Gastroesophageal sphincter (tissue), 4 donors: ENCODE measurements at regions not wholly inside any gene's neighbourhood (a gene's known extent, or its start where the extent isn't known, plus 50 kb on each side); places are given as distances from the start of the nearest gene placed in this dataset.
A peak's percentile ranks its signal among the peaks of the same experiment; 100 is the strongest.

ENCODE experiments used
- ATAC-seq: fragments of 150-250 bp; one replicate; pipeline ENCODE4 v1.9.1; 2016; ENCODE audit warnings: mild to moderate bottlenecking, moderate library complexity
- H3K27ac ChIP-seq, 4 donors: fragments of 200-600 bp; sonication (generic) in 3 of 4; 1 replicate in 3 of 4; 2 replicates in 1 of 4; pipeline ENCODE4 v1.5.1; 2016 to 2019
- H3K27me3 ChIP-seq: fragments of 200-600 bp; sonication (generic); one replicate; pipeline ENCODE4 v1.5.1; 2019
- H3K36me3 ChIP-seq, 2 donors: fragments of 200-600 bp; sonication (generic); one replicate each; pipeline ENCODE4 v1.5.1; 2019; ENCODE audit warnings: control low read depth in 1 of 2
- H3K4me1 ChIP-seq, 3 donors: fragments of 200-600 bp; sonication (generic); 1 replicate in 2 of 3; 2 replicates in 1 of 3; pipeline ENCODE4 v1.5.1; 2016 to 2019; ENCODE audit warnings: control low read depth in 2 of 3
- H3K4me3 ChIP-seq, 2 donors: fragments of 200-600 bp; sonication (generic); one replicate each; pipeline ENCODE4 v1.5.1; 2019; ENCODE audit warnings: mild to moderate bottlenecking in 1 of 2, moderate library complexity in 1 of 2
- H3K9me3 ChIP-seq, 3 donors: fragments of 200-600 bp; sonication (generic); one replicate each; pipeline ENCODE4 v1.5.1; 2017 to 2019; ENCODE audit warnings: control low read depth in 2 of 3
- EP300 ChIP-seq: sonication (generic); formaldehyde crosslinking; IDR thresholded peaks from one replicate; pipeline ENCODE4 v1.6.1; 2017; ENCODE audit warnings: antibody characterized with exemption, mild to moderate bottlenecking
- POLR2A ChIP-seq, 2 donors: fragments of 450-650 bp; IDR thresholded peaks; one replicate each; pipeline ENCODE4 v1.6.1; 2017; ENCODE audit warnings: antibody characterized with exemption in 2 of 2, mild to moderate bottlenecking in 2 of 2, moderate library complexity in 1 of 2
- POLR2AphosphoS5 ChIP-seq: sonication (generic); formaldehyde crosslinking; IDR thresholded peaks from one replicate; pipeline ENCODE4 v1.6.1; 2017; ENCODE audit warnings: antibody characterized with exemption
- WGBS, 2 donors: methylation state at CpG; one replicate each; pipeline ENCODE4 v1.1.5; 2018; ENCODE audit warnings: low coverage in 1 of 2; 5-methylcytosine and 5-hydroxymethylcytosine counted together
- TF ChIP-seq, protein P1 (sequence below), 4 experiments: fragments of 200-600 bp in 2 of 4; fragments of 450-650 bp in 2 of 4; sonication (generic) in 1 of 4; IDR thresholded peaks; one replicate each; pipeline ENCODE4 v1.5.1; 2017 to 2019; ENCODE audit warnings: antibody characterized with exemption in 4 of 4, mild to moderate bottlenecking in 2 of 4, moderate library complexity in 2 of 4

DNA sequence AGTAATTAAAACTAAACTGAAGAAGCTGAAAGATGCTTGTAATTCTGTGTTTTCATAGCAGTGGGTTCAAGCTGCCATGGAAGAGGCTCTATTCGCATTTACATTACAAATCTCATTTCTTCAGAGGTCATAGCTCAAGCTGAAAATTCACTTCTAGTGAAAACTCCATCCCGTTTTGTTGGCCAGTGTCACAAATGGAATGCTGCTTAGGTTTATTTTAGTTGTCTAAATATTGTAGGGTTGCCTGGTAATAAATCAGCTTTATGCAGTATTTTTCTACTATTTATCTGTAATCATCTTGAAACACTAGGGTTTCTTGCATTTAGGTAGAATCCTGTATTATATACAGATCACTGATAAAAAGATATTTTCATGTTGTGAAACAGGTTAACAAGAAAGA is 240.6 kb downstream of the PTBP2 start:
- no peaks in the 10 kb centered on the region for H3K9me3 ChIP-seq
- H3K4me3 ChIP-seq = no peak overlapping the region
- H3K27me3 ChIP-seq = no peaks in the 10 kb centered on the region
- 19 to 35% methylated on average over 2 of the region's 2 CpGs for WGBS, 2 donors
- no peak for TF ChIP-seq POLR2A (IDR thresholded peaks at IDR 0.05)
- no peak for TF ChIP-seq POLR2AphosphoS5
- TF ChIP-seq EP300 = no peak
- TF ChIP-seq, protein P1, sequence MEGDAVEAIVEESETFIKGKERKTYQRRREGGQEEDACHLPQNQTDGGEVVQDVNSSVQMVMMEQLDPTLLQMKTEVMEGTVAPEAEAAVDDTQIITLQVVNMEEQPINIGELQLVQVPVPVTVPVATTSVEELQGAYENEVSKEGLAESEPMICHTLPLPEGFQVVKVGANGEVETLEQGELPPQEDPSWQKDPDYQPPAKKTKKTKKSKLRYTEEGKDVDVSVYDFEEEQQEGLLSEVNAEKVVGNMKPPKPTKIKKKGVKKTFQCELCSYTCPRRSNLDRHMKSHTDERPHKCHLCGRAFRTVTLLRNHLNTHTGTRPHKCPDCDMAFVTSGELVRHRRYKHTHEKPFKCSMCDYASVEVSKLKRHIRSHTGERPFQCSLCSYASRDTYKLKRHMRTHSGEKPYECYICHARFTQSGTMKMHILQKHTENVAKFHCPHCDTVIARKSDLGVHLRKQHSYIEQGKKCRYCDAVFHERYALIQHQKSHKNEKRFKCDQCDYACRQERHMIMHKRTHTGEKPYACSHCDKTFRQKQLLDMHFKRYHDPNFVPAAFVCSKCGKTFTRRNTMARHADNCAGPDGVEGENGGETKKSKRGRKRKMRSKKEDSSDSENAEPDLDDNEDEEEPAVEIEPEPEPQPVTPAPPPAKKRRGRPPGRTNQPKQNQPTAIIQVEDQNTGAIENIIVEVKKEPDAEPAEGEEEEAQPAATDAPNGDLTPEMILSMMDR (IDR thresholded peaks at IDR 0.05) = no peak
- H3K27ac ChIP-seq = peak overlapping the region in 3 of 4 donors; percentile 25 to 29 (median 25)
- H3K4me1 ChIP-seq = peaks cover 0 to 17% (median 0%) of the 10 kb centered on the region in 3 donors
- H3K36me3 ChIP-seq = no peaks in the 10 kb centered on the region
- no peak for ATAC-seq

DNA sequence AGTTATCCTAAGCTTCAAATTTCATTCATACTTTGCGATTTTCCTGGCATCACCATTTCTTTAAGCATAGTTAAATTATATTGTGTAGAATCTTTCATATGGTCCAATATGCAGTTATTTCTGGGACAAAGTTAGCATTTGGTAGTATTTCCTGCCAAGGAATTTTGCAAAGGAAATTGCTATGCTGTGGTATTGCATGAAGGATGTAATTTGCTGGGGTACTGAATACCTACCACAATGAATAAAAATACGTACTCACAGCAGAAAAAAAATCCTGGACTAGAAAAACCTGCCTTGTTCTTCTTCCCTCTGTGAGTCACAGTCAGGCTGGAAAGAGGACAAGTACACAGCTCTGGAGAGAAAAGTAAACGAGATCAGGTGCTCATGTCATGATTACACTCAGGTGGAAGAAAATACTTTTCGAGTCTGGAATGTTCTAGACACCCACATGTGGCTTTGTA is 241.2 kb downstream of the PTBP2 start:
- no peak for ATAC-seq
- Histone ChIP-seq H3K9me3 (no peaks in the 10 kb centered on the region), H3K4me3 (no peak overlapping the region), H3K4me1 (peaks cover 0 to 17% (median 0%) of the 10 kb centered on the region in 3 donors), H3K27me3 (no peaks in the 10 kb centered on the region), H3K36me3 (no peaks in the 10 kb centered on the region), H3K27ac (peak overlapping the region in 3 of 4 donors; percentile 12 to 29 (median 25))
- TF ChIP-seq, protein P1 (IDR thresholded peaks at IDR 0.05) = no peak
- TF ChIP-seq POLR2AphosphoS5 (no peak), EP300 (no peak), POLR2A (IDR thresholded peaks at IDR 0.05) (no peak)
- 18 to 21% methylated on average over 4 of the region's 4 CpGs for WGBS, 2 donors

DNA sequence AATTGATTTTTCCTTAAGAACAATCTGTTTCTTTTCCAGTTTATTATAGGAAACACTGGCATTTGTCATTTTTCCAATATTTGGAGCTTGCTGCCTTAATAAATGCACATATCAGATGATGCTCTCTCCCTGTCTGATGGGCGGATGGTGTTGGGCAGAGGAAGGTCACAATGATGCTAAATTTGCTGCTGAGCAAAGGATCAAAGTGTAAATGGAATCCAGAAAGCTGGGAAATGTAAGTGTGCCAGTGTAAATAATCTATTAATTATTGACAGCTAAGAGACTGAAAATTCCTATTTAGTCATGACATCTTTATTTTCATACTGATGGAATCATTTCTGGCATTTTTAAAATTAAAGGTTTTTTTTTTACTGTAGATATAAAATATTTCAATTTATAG is 243.2 kb downstream of the PTBP2 start:
- Histone ChIP-seq H3K27me3 (no peaks in the 10 kb centered on the region), H3K9me3 (no peaks in the 10 kb centered on the region), H3K4me1 (peaks cover 0 to 34% (median 0%) of the 10 kb centered on the region in 3 donors), H3K27ac (no peak overlapping the region), H3K4me3 (no peak overlapping the region), H3K36me3 (no peaks in the 10 kb centered on the region)
- TF ChIP-seq POLR2AphosphoS5 (no peak), POLR2A (IDR thresholded peaks at IDR 0.05) (no peak), EP300 (no peak)
- TF ChIP-seq, protein P1 (IDR thresholded peaks at IDR 0.05) = no peak
- no peak for ATAC-seq
- WGBS, 2 donors = 82 to 100% methylated on average over 1 of the region's 1 CpG

DNA sequence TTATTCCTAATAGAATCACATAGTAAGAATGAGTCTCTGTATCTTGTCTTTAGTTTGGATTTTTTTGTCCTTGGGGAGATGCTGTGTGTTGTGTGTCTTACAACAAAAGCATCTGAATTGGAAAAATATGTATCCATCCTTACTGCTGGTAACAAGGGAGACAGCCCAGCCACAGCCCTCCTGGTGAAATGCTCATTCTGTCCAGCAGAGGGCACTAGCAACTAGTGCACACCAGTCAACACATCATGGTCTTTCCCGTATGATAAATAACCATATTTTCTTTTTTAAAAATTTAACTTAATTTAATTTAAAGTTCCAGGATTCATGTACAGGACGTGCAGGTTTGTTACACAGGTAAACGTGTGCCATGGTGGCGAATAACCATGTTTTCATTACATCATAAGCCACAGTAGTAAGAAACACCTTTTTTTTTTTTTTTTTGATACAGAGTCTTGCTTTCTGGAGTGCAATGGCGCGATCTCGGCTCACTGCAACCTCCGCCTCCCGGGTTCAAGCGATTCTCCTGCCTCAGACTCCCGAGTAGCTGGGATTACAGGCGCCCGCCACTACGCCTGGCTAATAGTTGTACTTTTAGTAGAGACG is 245.1 kb downstream of the PTBP2 start:
- no peak for TF ChIP-seq EP300
- TF ChIP-seq, protein P1 (IDR thresholded peaks at IDR 0.05) = peak; percentile 70 to 89 (median 82)
- no peaks in the 10 kb centered on the region for H3K27me3 ChIP-seq
- WGBS, 2 donors = 64 to 73% methylated on average over 10 to 15 of the region's 15 CpGs
- no peaks in the 10 kb centered on the region for H3K9me3 ChIP-seq
- peaks cover 0 to 34% (median 0%) of the 10 kb centered on the region in 3 donors for H3K4me1 ChIP-seq
- ATAC-seq = peak; percentile 53
- H3K4me3 ChIP-seq = no peak overlapping the region
- H3K27ac ChIP-seq = no peak overlapping the region
- H3K36me3 ChIP-seq = no peaks in the 10 kb centered on the region

DNA sequence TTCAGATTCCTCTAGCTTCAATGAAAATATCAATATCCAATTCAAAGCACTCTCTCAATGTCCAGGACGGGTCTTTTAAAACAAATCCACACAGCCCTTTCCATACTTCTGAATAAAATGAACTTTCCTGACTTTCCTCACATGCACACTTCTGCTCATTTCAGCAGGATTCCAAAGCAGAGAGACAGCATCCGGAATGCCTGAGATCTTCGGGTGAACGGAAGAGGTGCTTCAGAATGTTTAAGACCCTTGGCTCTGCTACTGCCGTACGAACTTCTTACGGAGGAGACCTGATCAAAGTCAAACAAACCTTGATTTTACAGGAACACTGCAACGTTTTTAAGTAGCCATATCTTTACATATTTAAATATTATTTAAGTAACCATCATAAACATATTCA is 245.7 kb downstream of the PTBP2 start:
- Histone ChIP-seq H3K36me3 (no peaks in the 10 kb centered on the region), H3K4me1 (peaks cover 0 to 30% (median 0%) of the 10 kb centered on the region in 3 donors), H3K27ac (no peak overlapping the region), H3K27me3 (no peaks in the 10 kb centered on the region), H3K9me3 (no peaks in the 10 kb centered on the region), H3K4me3 (no peak overlapping the region)
- TF ChIP-seq, protein P1 (IDR thresholded peaks at IDR 0.05) = no peak
- TF ChIP-seq POLR2A (IDR thresholded peaks at IDR 0.05) (no peak), POLR2AphosphoS5 (no peak), EP300 (no peak)
- 84 to 91% methylated on average over 8 of the region's 8 CpGs for WGBS, 2 donors
- ATAC-seq = no peak
